HCT116 (cell line): ENCODE measurements at regions not wholly inside any gene's neighbourhood (a gene's known extent, or its start where the extent isn't known, plus 50 kb on each side); places are given as distances from the start of the nearest gene placed in this dataset.

Experiments
- CEBPB ChIP-seq: IDR thresholded peaks from 2 replicates; pipeline ENCODE4 v1.6.1; 2012; ENCODE audit warnings: low read depth
- EGR1 ChIP-seq: IDR thresholded peaks from 2 replicates; pipeline ENCODE4 v1.6.1; 2012; ENCODE audit warnings: low read depth
- EZH2 ChIP-seq: fragments of 200-600 bp; sonication (generic); IDR thresholded peaks from 2 replicates; pipeline ENCODE4 v1.6.1; 2017; ENCODE audit warnings: antibody characterized with exemption, mixed run types
- EZH2phosphoT487 ChIP-seq: fragments of 200-600 bp; IDR thresholded peaks from 2 replicates; pipeline ENCODE4 v1.6.1; 2018; ENCODE audit warnings: antibody characterized with exemption, borderline replicate concordance
- FOSL1 ChIP-seq: IDR thresholded peaks from 2 replicates; pipeline ENCODE4 v1.6.1; 2012; ENCODE audit warnings: low read depth
- YY1 ChIP-seq: IDR thresholded peaks from 2 replicates; pipeline ENCODE4 v1.6.1; 2011; ENCODE audit warnings: low read length, low read depth, moderate library complexity, mild to moderate bottlenecking; ENCODE audit not compliant: insufficient replicate concordance; ENCODE audit errors: extremely low read depth
- TF ChIP-seq, protein P1 (sequence below), 3 experiments: fragments of 200-600 bp in 1 of 3; sonication (generic) in 1 of 3; IDR thresholded peaks in 2 of 3; conservative IDR thresholded peaks in 1 of 3; 2 replicates each; pipeline ENCODE4 v1.5.1; 2012 to 2017; ENCODE audit warnings: low read depth in 2 of 3, low read length in 2 of 3, antibody characterized with exemption in 1 of 3, borderline replicate concordance in 1 of 3, control low read depth in 1 of 3, mild to moderate bottlenecking in 1 of 3, mixed read lengths in 1 of 3, mixed run types in 1 of 3, moderate library complexity in 1 of 3; ENCODE audit not compliant: insufficient read depth in 1 of 3
- TF ChIP-seq, protein P2 (sequence below): IDR thresholded peaks from 2 replicates; pipeline ENCODE4 v1.6.1; 2012

DNA sequence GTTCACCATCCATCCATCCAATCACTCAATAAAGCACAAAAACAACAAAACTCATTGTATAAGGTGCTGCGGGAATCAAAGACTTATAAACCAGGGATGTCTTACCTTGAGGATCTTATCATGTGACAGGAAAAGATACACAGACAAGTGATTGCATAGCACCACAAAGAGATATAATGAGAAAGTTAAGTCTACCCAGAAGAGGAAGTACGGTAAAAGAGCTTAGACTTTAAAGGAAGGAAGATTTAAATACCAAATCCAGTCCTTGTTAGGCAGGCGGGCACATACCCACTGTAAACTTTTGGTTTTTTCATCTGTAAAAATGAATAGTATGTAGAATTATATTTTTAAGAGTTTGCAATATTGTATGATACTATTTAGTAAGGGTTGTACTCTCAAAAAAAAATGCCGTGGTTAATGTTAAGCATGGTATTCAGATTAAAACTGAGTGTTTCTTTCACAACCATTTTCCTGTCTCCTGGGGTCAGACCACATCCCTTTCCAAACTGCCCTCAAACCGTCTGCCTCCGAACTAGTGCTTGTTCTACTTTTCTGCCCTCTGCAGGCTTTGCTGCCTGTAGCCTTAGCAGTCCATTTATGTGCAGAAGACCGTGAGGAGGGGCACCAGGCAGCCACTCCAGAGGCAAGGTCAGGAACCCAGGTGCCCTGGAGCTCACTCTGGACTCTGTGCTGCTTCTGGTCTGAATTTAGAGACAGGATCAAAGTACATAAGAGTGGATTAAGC is 179.5 kb upstream of the SYNDIG1 start:
- TF ChIP-seq, protein P1, sequence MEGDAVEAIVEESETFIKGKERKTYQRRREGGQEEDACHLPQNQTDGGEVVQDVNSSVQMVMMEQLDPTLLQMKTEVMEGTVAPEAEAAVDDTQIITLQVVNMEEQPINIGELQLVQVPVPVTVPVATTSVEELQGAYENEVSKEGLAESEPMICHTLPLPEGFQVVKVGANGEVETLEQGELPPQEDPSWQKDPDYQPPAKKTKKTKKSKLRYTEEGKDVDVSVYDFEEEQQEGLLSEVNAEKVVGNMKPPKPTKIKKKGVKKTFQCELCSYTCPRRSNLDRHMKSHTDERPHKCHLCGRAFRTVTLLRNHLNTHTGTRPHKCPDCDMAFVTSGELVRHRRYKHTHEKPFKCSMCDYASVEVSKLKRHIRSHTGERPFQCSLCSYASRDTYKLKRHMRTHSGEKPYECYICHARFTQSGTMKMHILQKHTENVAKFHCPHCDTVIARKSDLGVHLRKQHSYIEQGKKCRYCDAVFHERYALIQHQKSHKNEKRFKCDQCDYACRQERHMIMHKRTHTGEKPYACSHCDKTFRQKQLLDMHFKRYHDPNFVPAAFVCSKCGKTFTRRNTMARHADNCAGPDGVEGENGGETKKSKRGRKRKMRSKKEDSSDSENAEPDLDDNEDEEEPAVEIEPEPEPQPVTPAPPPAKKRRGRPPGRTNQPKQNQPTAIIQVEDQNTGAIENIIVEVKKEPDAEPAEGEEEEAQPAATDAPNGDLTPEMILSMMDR (IDR thresholded peaks at IDR 0.05 in 2 of 3, conservative IDR thresholded peaks at IDR 0.05 in 1 of 3; ENCODE audit: borderline replicate concordance in 1 of 3, insufficient read depth in 1 of 3, low read depth in 2 of 3, low read length in 2 of 3), result no peak
- TF ChIP-seq, protein P2, sequence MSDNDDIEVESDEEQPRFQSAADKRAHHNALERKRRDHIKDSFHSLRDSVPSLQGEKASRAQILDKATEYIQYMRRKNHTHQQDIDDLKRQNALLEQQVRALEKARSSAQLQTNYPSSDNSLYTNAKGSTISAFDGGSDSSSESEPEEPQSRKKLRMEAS, result no peak
- no peak for TF ChIP-seq EZH2
- no peak for TF ChIP-seq YY1
- no peak for TF ChIP-seq EZH2phosphoT487
- no peak for TF ChIP-seq FOSL1
- no peak for TF ChIP-seq EGR1
- no peak for TF ChIP-seq CEBPB
